Liver (tissue), 8 donors: ENCODE measurements at regions not wholly inside any gene's neighbourhood (a gene's known extent, or its start where the extent isn't known, plus 50 kb on each side); places are given as distances from the start of the nearest gene placed in this dataset.

Experiments used
- DNase-seq: peaks from one replicate; pipeline ENCODE4 v3.0.0-alpha.2; 2017; ENCODE audit warnings: low spot score
- H3K27ac ChIP-seq, 2 donors: one replicate each; pipeline ENCODE4 v1.7.0; 2013; ENCODE audit warnings: inconsistent platforms in 2 of 2, low read length in 2 of 2, control low read depth in 1 of 2, low read depth in 1 of 2, mild to moderate bottlenecking in 1 of 2
- H3K27me3 ChIP-seq, 4 donors: one replicate each; pipeline versions ENCODE4 v1.6.1 to v1.7.0; 2013; ENCODE audit warnings: low read length in 3 of 4, inconsistent platforms in 1 of 4, mild to moderate bottlenecking in 1 of 4, moderate library complexity in 1 of 4; ENCODE audit not compliant: control insufficient read depth in 4 of 4, insufficient read depth in 4 of 4
- H3K36me3 ChIP-seq, 4 donors: one replicate each; pipeline versions ENCODE4 v1.6.1 to v1.7.0; 2013; ENCODE audit warnings: low read length in 3 of 4, mild to moderate bottlenecking in 3 of 4, low read depth in 1 of 4, moderate library complexity in 1 of 4; ENCODE audit not compliant: control insufficient read depth in 4 of 4, insufficient read depth in 3 of 4
- H3K4me1 ChIP-seq, 4 donors: one replicate each; pipeline versions ENCODE4 v1.6.1 to v1.7.0; 2013; ENCODE audit warnings: low read length in 3 of 4, mild to moderate bottlenecking in 3 of 4, moderate library complexity in 1 of 4; ENCODE audit not compliant: control insufficient read depth in 4 of 4, insufficient read depth in 4 of 4
- H3K4me3 ChIP-seq, 3 donors: one replicate each; pipeline versions ENCODE4 v1.6.1 to v1.7.0; 2013; ENCODE audit warnings: low read length in 3 of 3, control low read depth in 1 of 3, low read depth in 1 of 3, mild to moderate bottlenecking in 1 of 3
- H3K9ac ChIP-seq, 2 donors: one replicate each; pipeline ENCODE4 v1.7.0; 2013; ENCODE audit warnings: low read length in 2 of 2, mild to moderate bottlenecking in 2 of 2, moderate library complexity in 2 of 2, control low read depth in 1 of 2, low read depth in 1 of 2
- H3K9me3 ChIP-seq, 4 donors: one replicate each; pipeline versions ENCODE4 v1.6.1 to v1.7.0; 2013; ENCODE audit warnings: low read length in 3 of 4; ENCODE audit not compliant: control insufficient read depth in 4 of 4
- ATF3 ChIP-seq: IDR thresholded peaks from 2 replicates; pipeline ENCODE4 v1.6.1; 2016; ENCODE audit warnings: antibody characterized with exemption
- CTCF ChIP-seq: fragments of 150-350 bp; IDR thresholded peaks from 2 replicates; pipeline ENCODE4 v1.5.1; 2017; ENCODE audit warnings: improper control_type of control experiment, low read depth, low read length; ENCODE audit not compliant: missing input control
- EGR1 ChIP-seq, 2 donors: IDR thresholded peaks; 2 replicates each; pipeline ENCODE4 v1.6.1; 2016 to 2018; ENCODE audit warnings: antibody characterized with exemption in 2 of 2, low read depth in 2 of 2
- FOXA1 ChIP-seq: IDR thresholded peaks from 2 replicates; pipeline ENCODE4 v1.6.1; 2016; ENCODE audit warnings: antibody characterized with exemption
- FOXA2 ChIP-seq: IDR thresholded peaks from 2 replicates; pipeline ENCODE4 v1.6.1; 2016; ENCODE audit warnings: antibody characterized with exemption
- GABPA ChIP-seq, 2 donors: IDR thresholded peaks in 1 of 2; conservative IDR thresholded peaks in 1 of 2; 2 replicates each; pipeline ENCODE4 v1.6.1; 2016; ENCODE audit warnings: antibody characterized with exemption in 2 of 2, mild to moderate bottlenecking in 1 of 2, moderate library complexity in 1 of 2
- HNF4A ChIP-seq, 2 donors: conservative IDR thresholded peaks; 2 replicates each; pipeline ENCODE4 v1.6.1; 2016; ENCODE audit warnings: antibody characterized with exemption in 2 of 2, mild to moderate bottlenecking in 2 of 2
- HNF4G ChIP-seq: IDR thresholded peaks from 2 replicates; pipeline ENCODE4 v1.6.1; 2016; ENCODE audit warnings: antibody characterized with exemption
- JUND ChIP-seq, 2 donors: IDR thresholded peaks; 2 replicates each; pipeline ENCODE4 v1.6.1; 2016; ENCODE audit warnings: antibody characterized with exemption in 2 of 2
- MAX ChIP-seq: IDR thresholded peaks from 2 replicates; pipeline ENCODE4 v1.6.1; 2016; ENCODE audit warnings: antibody characterized with exemption
- NR2F2 ChIP-seq: IDR thresholded peaks from 2 replicates; pipeline ENCODE4 v1.6.1; 2016; ENCODE audit warnings: antibody characterized with exemption
- RAD21 ChIP-seq, 2 donors: IDR thresholded peaks; 2 replicates each; pipeline ENCODE4 v1.6.1; 2016; ENCODE audit warnings: antibody characterized with exemption in 2 of 2, mild to moderate bottlenecking in 2 of 2
- REST ChIP-seq: IDR thresholded peaks from 2 replicates; pipeline ENCODE4 v1.6.1; 2016; ENCODE audit warnings: antibody characterized with exemption, mild to moderate bottlenecking
- RXRA ChIP-seq, 2 donors: IDR thresholded peaks; 2 replicates each; pipeline ENCODE4 v1.6.1; 2017 to 2018; ENCODE audit warnings: antibody characterized with exemption in 2 of 2, mild to moderate bottlenecking in 1 of 2
- SP1 ChIP-seq: IDR thresholded peaks from 2 replicates; pipeline ENCODE4 v1.6.1; 2018; ENCODE audit warnings: antibody characterized with exemption, mild to moderate bottlenecking
- TAF1 ChIP-seq: conservative IDR thresholded peaks from 2 replicates; pipeline ENCODE4 v1.6.1; 2016; ENCODE audit warnings: antibody characterized with exemption, mild to moderate bottlenecking
- YY1 ChIP-seq: IDR thresholded peaks from 2 replicates; pipeline ENCODE4 v1.6.1; 2016; ENCODE audit warnings: antibody characterized with exemption, mild to moderate bottlenecking
- ZBTB33 ChIP-seq: IDR thresholded peaks from 2 replicates; pipeline ENCODE4 v1.6.1; 2016; ENCODE audit warnings: antibody characterized with exemption
- WGBS: extraction: QIAGEN DNeasy Blood & Tissue Kit; methylation state at CpG from one replicate; pipeline ENCODE4 v1.1.7; 2013; 5-methylcytosine and 5-hydroxymethylcytosine counted together
- donor health status: healthy.
- donor health status: healthy.
- donor health status: healthy.
- donor health status: healthy.
- donor health status: healthy.

- no peaks in the 10 kb centered on the region for H3K36me3 ChIP-seq
- no peaks in the 10 kb centered on the region for H3K9me3 ChIP-seq
- no peaks in the 10 kb centered on the region for H3K27me3 ChIP-seq
- 96% methylated on average over 6 of the region's 6 CpGs for WGBS
- no peak overlapping the region for H3K27ac ChIP-seq
- peaks cover 0 to 5% (median under 1%) of the 10 kb centered on the region in 4 donors for H3K4me1 ChIP-seq
- TF ChIP-seq MAX: no peak
- TF ChIP-seq TAF1: no peak
- TF ChIP-seq EGR1 (IDR thresholded peaks at IDR 0.05; ENCODE audit: low read depth in 2 of 2): no peak
- TF ChIP-seq RAD21 (IDR thresholded peaks at IDR 0.05): no peak
- TF ChIP-seq FOXA1: no peak
- no peak for TF ChIP-seq HNF4A (conservative IDR thresholded peaks at IDR 0.05)
- TF ChIP-seq SP1: no peak
- TF ChIP-seq YY1: no peak
- TF ChIP-seq RXRA (IDR thresholded peaks at IDR 0.05): no peak
- TF ChIP-seq ATF3: no peak
- TF ChIP-seq HNF4G: no peak
- no peak for TF ChIP-seq CTCF
- TF ChIP-seq JUND (IDR thresholded peaks at IDR 0.05): no peak
- no peak for TF ChIP-seq NR2F2
- no peak for TF ChIP-seq GABPA (IDR thresholded peaks at IDR 0.05 in 1 of 2, conservative IDR thresholded peaks at IDR 0.05 in 1 of 2)
- TF ChIP-seq ZBTB33: no peak
- no peak for TF ChIP-seq REST
- TF ChIP-seq FOXA2: no peak
- H3K9ac ChIP-seq: no peak overlapping the region
- no peak overlapping the region for H3K4me3 ChIP-seq
- no peak for DNase-seq
Measured at GRCh38 chr4:186017801-186018200, 51.2 kb upstream of the TLR3 start.
